Neuronal stem cell (in vitro differentiated cells): ENCODE measurements at regions not wholly inside any gene's neighbourhood (a gene's known extent, or its start where the extent isn't known, plus 50 kb on each side); places are given as distances from the start of the nearest gene placed in this dataset.

Experiments used
- DNase-seq: peaks from one replicate; pipeline ENCODE4 v3.0.0-alpha.2; 2013; ENCODE audit warnings: low spot score
- H2AFZ ChIP-seq: one replicate; pipeline ENCODE4 v1.6.1; 2013; ENCODE audit warnings: mild to moderate bottlenecking, low read length, inconsistent platforms
- H2AK5ac ChIP-seq: 2 replicates; pipeline ENCODE4 v1.6.1; 2013; ENCODE audit warnings: low read depth, mild to moderate bottlenecking, inconsistent platforms, low read length, moderate library complexity, mixed read lengths
- H2BK120ac ChIP-seq: 2 replicates; pipeline ENCODE4 v1.6.1; 2013; ENCODE audit warnings: low read depth, mild to moderate bottlenecking, inconsistent platforms, low read length, moderate library complexity, mixed read lengths
- H2BK12ac ChIP-seq: one replicate; pipeline ENCODE4 v1.6.1; 2013; ENCODE audit warnings: low read length, inconsistent platforms
- H2BK15ac ChIP-seq: 2 replicates; pipeline ENCODE4 v1.6.1; 2013; ENCODE audit warnings: mild to moderate bottlenecking, low read length, inconsistent platforms, mixed read lengths
- H2BK5ac ChIP-seq: one replicate; pipeline ENCODE4 v1.6.1; 2013; ENCODE audit warnings: inconsistent platforms, mild to moderate bottlenecking, low read length, moderate library complexity
- H3K14ac ChIP-seq: one replicate; pipeline ENCODE4 v1.6.1; 2013; ENCODE audit warnings: low read length, inconsistent platforms
- H3K18ac ChIP-seq: 2 replicates; pipeline ENCODE4 v1.6.1; 2013; ENCODE audit warnings: low read length, inconsistent platforms
- H3K23ac ChIP-seq: 2 replicates; pipeline ENCODE4 v1.6.1; 2013; ENCODE audit warnings: low read depth, mild to moderate bottlenecking, mixed read lengths, low read length, inconsistent platforms; ENCODE audit not compliant: poor library complexity
- H3K27ac ChIP-seq: replicated peaks from 3 replicates; pipeline ENCODE4 v1.5.1; 2013; ENCODE audit warnings: low read length, inconsistent platforms
- H3K27me3 ChIP-seq, 3 experiments: 2 replicates each; pipeline ENCODE4 v1.6.1; 2013; ENCODE audit warnings: low read length in 3 of 3, mild to moderate bottlenecking in 2 of 3, inconsistent platforms in 1 of 3, low read depth in 1 of 3, mixed read lengths in 1 of 3, moderate library complexity in 1 of 3; ENCODE audit not compliant: control insufficient read depth in 3 of 3, insufficient read depth in 3 of 3
- H3K36me3 ChIP-seq, 2 donors: replicated peaks in 1 of 2; 2 replicates each; pipeline ENCODE4 v1.6.1; 2013; ENCODE audit warnings: low read length in 2 of 2; ENCODE audit not compliant: control insufficient read depth in 2 of 2, insufficient read depth in 2 of 2
- H3K4ac ChIP-seq: 2 replicates; pipeline ENCODE4 v1.6.1; 2013; ENCODE audit warnings: inconsistent platforms, mild to moderate bottlenecking, low read length, moderate library complexity
- H3K4me1 ChIP-seq, 2 donors: 1 replicate in 1 of 2; 2 replicates in 1 of 2; pipeline ENCODE4 v1.6.1; 2013; ENCODE audit warnings: low read length in 2 of 2, low read depth in 1 of 2; ENCODE audit not compliant: control insufficient read depth in 2 of 2, insufficient read depth in 1 of 2
- H3K4me2 ChIP-seq: one replicate; pipeline ENCODE4 v1.6.1; 2013; ENCODE audit warnings: mild to moderate bottlenecking, low read length, inconsistent platforms; ENCODE audit not compliant: insufficient read depth, poor library complexity, severe bottlenecking
- H3K4me3 ChIP-seq, 2 donors: 2 replicates each; pipeline ENCODE4 v1.5.1; 2013; ENCODE audit warnings: low read length in 2 of 2, mild to moderate bottlenecking in 2 of 2, inconsistent platforms in 1 of 2, moderate library complexity in 1 of 2
- H3K79me1 ChIP-seq: one replicate; pipeline ENCODE4 v1.6.1; 2013; ENCODE audit warnings: low read depth, mild to moderate bottlenecking, inconsistent platforms, low read length, moderate library complexity
- H3K9ac ChIP-seq: one replicate; pipeline ENCODE4 v1.6.1; 2013; ENCODE audit warnings: mild to moderate bottlenecking, low read depth, low read length, inconsistent platforms; ENCODE audit not compliant: poor library complexity
- H3K9me3 ChIP-seq, 2 donors: replicated peaks in 1 of 2; 2 replicates each; pipeline versions ENCODE3 to v1.6.1; 2013; ENCODE audit warnings: low read length in 2 of 2, mild to moderate bottlenecking in 2 of 2, inconsistent platforms in 1 of 2, low read depth in 1 of 2, mixed read lengths in 1 of 2, moderate library complexity in 1 of 2; ENCODE audit not compliant: control insufficient read depth in 2 of 2, insufficient read depth in 1 of 2
- H4K8ac ChIP-seq: one replicate; pipeline ENCODE4 v1.6.1; 2013; ENCODE audit warnings: low read depth, mild to moderate bottlenecking, inconsistent platforms, low read length, moderate library complexity
- H4K91ac ChIP-seq: one replicate; pipeline ENCODE4 v1.6.1; 2013; ENCODE audit warnings: low read length, low read depth, mild to moderate bottlenecking, inconsistent platforms; ENCODE audit not compliant: poor library complexity
- WGBS, 2 donors: extraction: QIAGEN DNeasy Blood & Tissue Kit; methylation state at CpG; one replicate each; pipeline ENCODE4 v1.1.7; 2013; ENCODE audit warnings: missing lambda C conversion rate in 2 of 2, mixed read lengths in 1 of 2; ENCODE audit not compliant: insufficient read length in 2 of 2, insufficient replicate concordance in 1 of 2; ENCODE audit errors: extremely low coverage in 2 of 2; 5-methylcytosine and 5-hydroxymethylcytosine counted together

DNA sequence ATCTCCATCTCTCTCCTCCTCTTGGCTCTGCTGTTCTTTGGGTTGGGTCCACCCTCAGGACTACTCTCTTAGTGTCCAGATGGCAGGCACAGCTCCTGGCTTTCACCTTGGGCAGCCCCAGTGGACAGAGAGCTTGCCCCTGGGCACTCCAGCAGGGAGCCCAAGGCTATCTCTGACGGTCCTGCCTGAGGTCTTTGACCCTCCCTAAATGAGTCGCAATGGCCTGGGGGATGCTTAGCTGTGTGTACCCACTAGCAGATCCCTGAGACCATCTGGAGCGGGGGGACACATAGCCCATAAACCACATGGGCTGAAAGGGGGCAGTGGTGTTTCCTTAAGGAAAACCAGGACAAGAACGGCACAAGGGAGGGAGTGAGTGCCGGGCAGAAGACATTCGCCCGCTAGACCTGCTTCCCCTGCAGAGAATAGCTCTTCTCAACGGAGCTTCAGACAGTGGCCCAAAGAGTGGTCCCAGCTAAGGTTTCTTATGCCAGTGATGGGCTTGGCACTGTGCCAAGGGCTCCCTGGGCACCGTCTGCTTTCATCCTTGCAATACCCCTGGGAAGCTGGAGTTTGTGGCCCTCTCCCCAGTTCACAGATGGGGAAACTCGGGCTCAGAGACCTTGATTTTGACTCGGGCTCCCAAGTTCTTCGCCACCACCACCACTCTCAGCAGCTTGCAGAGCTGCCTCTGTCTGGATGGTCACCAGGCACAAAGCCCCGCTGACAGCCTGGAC, 53.9 kb upstream of the ANO1 start:
- Histone ChIP-seq H3K27me3 (peaks cover 0 to 5% (median 0%) of the 10 kb centered on the region in 3 experiments), H2AK5ac (no peak overlapping the region), H4K91ac (no peak overlapping the region), H3K4ac (no peak overlapping the region), H3K4me1 (peaks cover 0 to 5% of the 10 kb centered on the region in 2 donors), H3K36me3 (no peaks in the 10 kb centered on the region), H4K8ac (no peak overlapping the region), H2BK12ac (no peak overlapping the region), H3K4me3 (no peak overlapping the region), H3K9me3 (no peaks in the 10 kb centered on the region), H3K18ac (no peak overlapping the region), H3K79me1 (no peaks in the 10 kb centered on the region), H3K4me2 (no peak overlapping the region), H3K23ac (no peak overlapping the region), H2BK120ac (no peak overlapping the region), H3K9ac (no peak overlapping the region), H2AFZ (no peak overlapping the region), H3K27ac (no peak overlapping the region), H3K14ac (no peak overlapping the region), H2BK15ac (no peak overlapping the region), H2BK5ac (no peak overlapping the region)
- no peak for DNase-seq
- no CpG with 5 or more reads among the region's 13 CpGs for WGBS, 2 donors

DNA sequence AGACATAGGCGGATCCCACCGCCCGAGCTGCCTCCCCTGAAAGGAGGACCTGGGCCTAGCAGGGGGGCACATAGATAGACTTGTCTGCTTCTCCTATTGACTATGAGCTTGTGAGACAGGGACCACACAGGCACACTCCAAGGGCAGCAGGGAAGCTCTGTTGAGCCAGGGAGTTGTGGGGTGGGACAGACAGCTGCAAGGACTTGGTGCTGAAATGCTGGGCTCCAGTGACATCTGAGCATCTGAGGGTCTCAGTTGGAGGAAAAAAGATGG, 53.4 kb upstream of the ANO1 start:
- no peak overlapping the region for H3K4me2 ChIP-seq
- H3K36me3 ChIP-seq = no peaks in the 10 kb centered on the region
- H2BK12ac ChIP-seq = no peak overlapping the region
- peaks cover 0 to 5% of the 10 kb centered on the region in 2 donors for H3K4me1 ChIP-seq
- no peaks in the 10 kb centered on the region for H3K79me1 ChIP-seq
- H2AFZ ChIP-seq = no peak overlapping the region
- H2AK5ac ChIP-seq = no peak overlapping the region
- DNase-seq = no peak
- WGBS, 2 donors = no CpG with 5 or more reads among the region's 3 CpGs
- H3K23ac ChIP-seq = no peak overlapping the region
- H3K4me3 ChIP-seq = no peak overlapping the region
- H3K9ac ChIP-seq = no peak overlapping the region
- H2BK5ac ChIP-seq = no peak overlapping the region
- H4K8ac ChIP-seq = no peak overlapping the region
- H3K27me3 ChIP-seq = peaks cover 0 to 5% (median 0%) of the 10 kb centered on the region in 3 experiments
- no peak overlapping the region for H3K4ac ChIP-seq
- no peak overlapping the region for H2BK120ac ChIP-seq
- no peak overlapping the region for H4K91ac ChIP-seq
- no peaks in the 10 kb centered on the region for H3K9me3 ChIP-seq
- H2BK15ac ChIP-seq = no peak overlapping the region
- H3K27ac ChIP-seq = no peak overlapping the region
- no peak overlapping the region for H3K18ac ChIP-seq
- no peak overlapping the region for H3K14ac ChIP-seq

DNA sequence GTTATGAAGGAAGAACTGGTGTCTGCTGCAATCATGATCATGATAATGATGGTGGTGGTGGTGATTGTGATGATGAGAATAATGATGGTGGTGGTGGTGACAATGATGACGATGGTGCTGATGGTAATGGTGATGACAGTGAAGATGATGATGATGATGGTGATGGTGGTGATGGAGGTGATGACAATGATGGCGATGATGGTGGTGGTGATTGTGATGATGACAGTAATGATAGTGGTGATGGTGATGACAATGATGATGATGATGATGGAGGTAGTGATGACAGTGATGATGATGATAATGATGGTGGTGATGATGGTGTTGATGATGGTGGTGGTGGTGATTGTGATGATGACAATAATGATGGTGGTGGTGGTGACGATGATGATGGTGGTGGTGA, 52.8 kb upstream of the ANO1 start:
- no peak overlapping the region for H3K4me2 ChIP-seq
- H3K9ac ChIP-seq = no peak overlapping the region
- no peak overlapping the region for H4K8ac ChIP-seq
- H4K91ac ChIP-seq = no peak overlapping the region
- peaks cover 0 to 5% (median 0%) of the 10 kb centered on the region in 3 experiments for H3K27me3 ChIP-seq
- H3K36me3 ChIP-seq = no peaks in the 10 kb centered on the region
- no peak overlapping the region for H2AFZ ChIP-seq
- WGBS, 2 donors = no CpG with 5 or more reads among the region's 3 CpGs
- no peak overlapping the region for H3K4ac ChIP-seq
- peaks cover 0 to 3% of the 10 kb centered on the region in 2 donors for H3K4me1 ChIP-seq
- no peaks in the 10 kb centered on the region for H3K79me1 ChIP-seq
- H3K14ac ChIP-seq = no peak overlapping the region
- H3K18ac ChIP-seq = no peak overlapping the region
- no peak overlapping the region for H2BK15ac ChIP-seq
- H3K9me3 ChIP-seq = no peaks in the 10 kb centered on the region
- no peak overlapping the region for H3K27ac ChIP-seq
- H2AK5ac ChIP-seq = no peak overlapping the region
- no peak overlapping the region for H2BK5ac ChIP-seq
- no peak overlapping the region for H3K4me3 ChIP-seq
- no peak overlapping the region for H2BK120ac ChIP-seq
- DNase-seq = no peak
- no peak overlapping the region for H3K23ac ChIP-seq
- no peak overlapping the region for H2BK12ac ChIP-seq

DNA sequence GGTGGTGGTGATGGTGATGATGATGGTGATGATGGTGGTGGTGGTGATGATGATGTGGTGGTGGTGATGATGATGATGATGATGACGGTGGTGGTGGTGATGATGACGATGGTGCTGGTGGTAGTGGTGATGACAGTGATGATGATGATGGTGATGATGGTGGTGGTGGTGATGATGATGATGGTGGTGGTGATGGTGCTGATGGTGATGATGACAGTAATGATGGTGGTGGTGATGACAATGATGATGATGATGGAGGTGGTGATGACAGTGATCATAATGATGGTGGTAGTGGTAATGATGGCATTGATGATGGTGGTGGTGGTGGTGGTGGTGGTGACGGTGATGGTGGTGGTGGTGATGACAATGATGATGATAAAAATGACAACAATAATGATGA, 52.1 kb upstream of the ANO1 start:
- Histone ChIP-seq H2BK15ac (no peak overlapping the region), H2BK120ac (no peak overlapping the region), H3K27ac (no peak overlapping the region), H3K4me3 (peak overlapping the region in 1 of 2 donors; percentile 16), H2AFZ (no peak overlapping the region), H3K9me3 (no peaks in the 10 kb centered on the region), H3K9ac (peak overlapping the region; percentile 24), H3K27me3 (peaks cover 0 to 5% (median 0%) of the 10 kb centered on the region in 3 experiments), H3K36me3 (no peaks in the 10 kb centered on the region), H3K4ac (no peak overlapping the region), H2AK5ac (no peak overlapping the region), H3K4me2 (no peak overlapping the region), H2BK12ac (no peak overlapping the region), H3K79me1 (no peaks in the 10 kb centered on the region), H3K18ac (no peak overlapping the region), H4K91ac (peak overlapping the region; percentile 73), H3K14ac (no peak overlapping the region), H3K23ac (peak overlapping the region; percentile 82), H3K4me1 (no peaks in the 10 kb centered on the region), H2BK5ac (no peak overlapping the region), H4K8ac (no peak overlapping the region)
- WGBS, 2 donors = no CpG with 5 or more reads among the region's 3 CpGs
- no peak for DNase-seq
